ENCODE measurements at regions not wholly inside any gene's neighbourhood (a gene's known extent, or its start where the extent isn't known, plus 50 kb on each side); places are given as distances from the start of the nearest gene placed in this dataset.

GRCh38 chr13:88541994-88542393 lies 870.8 kb downstream of the SLITRK5 start:
- H3K79me2 ChIP-seq (ENCODE audit: low read length), result no peaks in the 10 kb centered on the region
- no peaks in the 10 kb centered on the region for H3K9me3 ChIP-seq (ENCODE audit: insufficient read depth, low read length)
- no peaks in the 10 kb centered on the region for H3K27me3 ChIP-seq (ENCODE audit: low read depth, low read length)
- no peaks in the 10 kb centered on the region for H3K36me3 ChIP-seq (replicated peaks; ENCODE audit: low read depth, low read length)
- H3K4me2 ChIP-seq (ENCODE audit: low read length), result no peak overlapping the region
- no peak for TF ChIP-seq CTCF (IDR thresholded peaks at IDR 0.05; ENCODE audit: low read depth, low read length)
- no peak for TF ChIP-seq EZH2phosphoT487 (IDR thresholded peaks at IDR 0.05; ENCODE audit: low read depth)
- no peak overlapping the region for H3K4me3 ChIP-seq (ENCODE audit: low read length)
- H3K4me1 ChIP-seq (ENCODE audit: low read length), result no peaks in the 10 kb centered on the region
- no peaks in the 10 kb centered on the region for H4K20me1 ChIP-seq (ENCODE audit: insufficient read depth, low read length)
- H3K27ac ChIP-seq (ENCODE audit: low read length), result no peak overlapping the region
- no peak overlapping the region for H2AFZ ChIP-seq (ENCODE audit: low read depth, low read length)
- no peak overlapping the region for H3K9ac ChIP-seq (ENCODE audit: low read length)

GRCh38 chr13:88544836-88545235 lies 873.7 kb downstream of the SLITRK5 start:
- Histone ChIP-seq H3K27me3 (ENCODE audit: low read depth, low read length) (no peaks in the 10 kb centered on the region), H3K4me1 (ENCODE audit: low read length) (no peaks in the 10 kb centered on the region), H4K20me1 (ENCODE audit: insufficient read depth, low read length) (no peaks in the 10 kb centered on the region), H3K4me3 (ENCODE audit: low read length) (no peak overlapping the region), H2AFZ (ENCODE audit: low read depth, low read length) (no peak overlapping the region), H3K9ac (ENCODE audit: low read length) (no peak overlapping the region), H3K79me2 (ENCODE audit: low read length) (no peaks in the 10 kb centered on the region), H3K36me3 (replicated peaks; ENCODE audit: low read depth, low read length) (no peaks in the 10 kb centered on the region), H3K27ac (ENCODE audit: low read length) (no peak overlapping the region), H3K4me2 (ENCODE audit: low read length) (no peak overlapping the region), H3K9me3 (ENCODE audit: insufficient read depth, low read length) (no peaks in the 10 kb centered on the region)
- TF ChIP-seq EZH2phosphoT487 (IDR thresholded peaks at IDR 0.05; ENCODE audit: low read depth) (no peak), CTCF (IDR thresholded peaks at IDR 0.05; ENCODE audit: low read depth, low read length) (no peak)

DNA sequence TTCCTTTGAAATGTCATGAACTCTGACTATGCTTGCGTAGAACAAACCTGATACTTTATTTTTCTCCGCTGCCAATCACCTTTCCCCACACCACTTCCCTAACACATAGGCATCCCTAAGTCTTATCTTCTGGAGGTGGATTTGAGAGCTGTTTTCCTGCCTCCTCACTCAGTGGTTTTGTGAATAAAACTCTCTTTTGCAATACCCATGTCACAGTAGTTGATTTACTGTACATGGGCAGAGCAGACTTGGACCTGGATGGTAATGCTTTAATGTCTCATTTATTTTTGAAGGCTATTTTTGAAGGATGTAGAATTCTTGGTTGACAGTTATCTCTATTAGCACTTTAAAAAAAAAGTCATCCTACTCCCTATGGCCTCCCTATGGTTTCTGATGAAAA lies 881.8 kb downstream of the SLITRK5 start:
- Histone ChIP-seq H3K4me3 (ENCODE audit: low read length) (no peak overlapping the region), H3K4me2 (ENCODE audit: low read length) (no peak overlapping the region), H3K9ac (ENCODE audit: low read length) (no peak overlapping the region), H2AFZ (ENCODE audit: low read depth, low read length) (no peak overlapping the region), H3K79me2 (ENCODE audit: low read length) (no peaks in the 10 kb centered on the region), H3K27me3 (ENCODE audit: low read depth, low read length) (no peaks in the 10 kb centered on the region), H3K4me1 (ENCODE audit: low read length) (no peaks in the 10 kb centered on the region), H3K36me3 (replicated peaks; ENCODE audit: low read depth, low read length) (no peaks in the 10 kb centered on the region), H4K20me1 (ENCODE audit: insufficient read depth, low read length) (no peaks in the 10 kb centered on the region), H3K9me3 (ENCODE audit: insufficient read depth, low read length) (no peaks in the 10 kb centered on the region), H3K27ac (ENCODE audit: low read length) (no peak overlapping the region)
- TF ChIP-seq CTCF (IDR thresholded peaks at IDR 0.05; ENCODE audit: low read depth, low read length) (no peak), EZH2phosphoT487 (IDR thresholded peaks at IDR 0.05; ENCODE audit: low read depth) (no peak)

GRCh38 chr13:88565566-88565965 lies 894.4 kb downstream of the SLITRK5 start:
- Histone ChIP-seq H3K9ac (ENCODE audit: low read length) (no peak overlapping the region), H3K27ac (ENCODE audit: low read length) (no peak overlapping the region), H3K4me3 (ENCODE audit: low read length) (no peak overlapping the region), H3K9me3 (ENCODE audit: insufficient read depth, low read length) (no peaks in the 10 kb centered on the region), H3K4me2 (ENCODE audit: low read length) (no peak overlapping the region), H3K79me2 (ENCODE audit: low read length) (no peaks in the 10 kb centered on the region), H3K27me3 (ENCODE audit: low read depth, low read length) (no peaks in the 10 kb centered on the region), H2AFZ (ENCODE audit: low read depth, low read length) (no peak overlapping the region), H3K4me1 (ENCODE audit: low read length) (no peaks in the 10 kb centered on the region), H3K36me3 (replicated peaks; ENCODE audit: low read depth, low read length) (no peaks in the 10 kb centered on the region), H4K20me1 (ENCODE audit: insufficient read depth, low read length) (no peaks in the 10 kb centered on the region)
- TF ChIP-seq CTCF (IDR thresholded peaks at IDR 0.05; ENCODE audit: low read depth, low read length), result no peak
- TF ChIP-seq EZH2phosphoT487 (IDR thresholded peaks at IDR 0.05; ENCODE audit: low read depth), result no peak

Data from OCI-LY3 (cell line).